ENCODE measurements at regions not wholly inside any gene's neighbourhood (a gene's known extent, or its start where the extent isn't known, plus 50 kb on each side); places are given as distances from the start of the nearest gene placed in this dataset.

- no peak for DNase-seq
Observed at GRCh38 chr21:21605521-21605920, 607.3 kb downstream of the NCAM2 start.

- DNase-seq: no peak
Observed at GRCh38 chr21:21606041-21606440, 607.8 kb downstream of the NCAM2 start.

DNA sequence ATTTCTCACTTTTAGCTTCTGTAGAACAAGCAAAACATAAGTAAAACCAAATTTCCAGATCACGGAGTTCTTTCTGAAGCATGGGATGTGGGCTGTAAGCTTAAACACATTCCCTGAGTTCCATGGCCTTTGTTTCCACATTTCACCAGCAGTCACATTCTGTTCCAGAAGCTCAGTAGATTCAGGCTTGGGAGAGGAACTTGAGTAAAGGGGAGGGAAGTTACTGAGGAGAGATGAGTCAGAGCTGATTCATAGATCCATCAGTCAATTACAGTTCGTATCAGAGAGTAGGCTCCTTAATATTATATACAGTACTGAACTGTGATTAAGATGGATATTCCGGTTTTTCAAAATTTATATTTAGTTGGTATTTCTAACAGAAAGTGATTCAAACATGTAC lies 614.3 kb downstream of the NCAM2 start:
- no peak for DNase-seq

DNA sequence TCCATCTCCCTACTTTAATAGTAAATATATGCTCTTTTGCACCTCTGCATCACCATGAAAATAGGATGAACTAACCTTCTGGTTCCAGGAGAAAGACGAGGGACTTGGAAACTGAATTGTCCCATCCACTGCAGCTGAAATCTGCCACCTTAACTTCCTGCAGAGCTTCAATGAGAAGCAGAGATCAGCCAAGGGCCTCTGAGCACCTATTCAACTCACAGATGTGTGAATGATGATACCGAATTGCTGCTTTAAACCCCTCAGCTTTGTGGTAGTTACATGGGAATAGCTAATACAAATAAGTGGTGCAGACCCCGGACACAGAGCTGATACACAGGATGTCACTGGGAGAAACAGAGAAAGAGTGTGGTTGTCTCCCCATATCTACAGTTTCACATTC lies 616.8 kb downstream of the NCAM2 start:
- DNase-seq: no peak

- no peak for DNase-seq
Observed at GRCh38 chr21:21622460-21623234, 624.4 kb downstream of the NCAM2 start.

GRCh38 chr21:21624674-21625073 lies 626.5 kb downstream of the NCAM2 start:
- no peak for DNase-seq

DNA sequence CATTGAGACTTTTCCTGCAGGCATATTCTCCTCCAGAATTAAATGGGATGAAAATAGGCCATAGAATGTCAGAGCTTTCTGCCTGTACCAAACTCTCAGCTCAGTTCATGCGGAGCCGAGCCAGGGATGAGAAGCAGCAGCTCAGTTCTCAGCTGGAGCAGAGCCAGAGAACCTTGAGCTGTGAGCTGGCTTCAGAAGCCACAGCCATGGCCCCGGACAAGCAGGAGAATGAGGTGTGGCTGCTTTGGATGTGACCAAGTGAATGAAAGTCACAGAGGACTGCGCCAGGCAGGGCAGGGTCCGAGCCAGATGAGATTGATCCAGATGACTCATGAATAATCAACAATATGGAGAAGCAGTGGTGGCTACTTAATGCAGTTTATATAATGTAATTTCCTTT lies 633.8 kb downstream of the NCAM2 start:
- no peak for DNase-seq

DNA sequence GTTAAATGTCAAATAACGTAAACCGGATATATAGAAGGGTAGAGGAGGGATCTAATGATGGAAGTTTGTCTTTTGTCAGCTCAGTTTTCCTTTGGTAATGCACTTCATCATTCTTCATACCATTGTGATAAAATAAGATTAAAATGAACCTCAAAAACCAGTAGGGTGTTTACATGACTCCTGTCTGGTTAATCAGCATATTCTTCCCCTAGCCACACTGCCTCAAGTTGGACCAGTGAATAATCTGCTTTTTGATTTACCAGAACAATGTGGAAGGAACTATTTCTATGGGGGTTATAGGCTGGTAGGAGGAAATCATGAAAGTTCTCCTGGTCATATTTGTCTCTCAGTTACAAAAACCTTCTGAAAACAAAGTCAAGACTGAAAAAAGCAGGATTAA lies 634.7 kb downstream of the NCAM2 start:
- DNase-seq: no peak

GRCh38 chr21:21661741-21662140 lies 663.5 kb downstream of the NCAM2 start:
- DNase-seq: no peak

DNA sequence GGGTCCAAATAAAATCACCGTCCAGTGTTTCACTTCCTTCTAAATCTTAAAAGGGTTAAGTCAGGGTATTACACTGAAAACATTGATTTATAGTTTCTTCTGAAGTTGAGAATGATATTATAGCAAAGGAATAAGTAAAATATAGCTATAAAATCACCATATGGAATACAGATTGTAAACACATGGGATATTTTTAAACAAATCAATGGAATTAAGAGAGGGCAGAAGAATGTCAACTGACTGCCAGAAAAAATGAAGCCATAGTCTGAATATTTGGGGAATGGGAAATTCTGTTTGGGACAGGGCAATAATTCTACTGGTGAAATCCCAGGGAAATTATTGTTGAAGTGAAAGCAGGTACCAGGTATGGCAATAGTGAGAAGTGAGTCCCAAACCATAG lies 664.6 kb downstream of the NCAM2 start:
- no peak for DNase-seq

DNA sequence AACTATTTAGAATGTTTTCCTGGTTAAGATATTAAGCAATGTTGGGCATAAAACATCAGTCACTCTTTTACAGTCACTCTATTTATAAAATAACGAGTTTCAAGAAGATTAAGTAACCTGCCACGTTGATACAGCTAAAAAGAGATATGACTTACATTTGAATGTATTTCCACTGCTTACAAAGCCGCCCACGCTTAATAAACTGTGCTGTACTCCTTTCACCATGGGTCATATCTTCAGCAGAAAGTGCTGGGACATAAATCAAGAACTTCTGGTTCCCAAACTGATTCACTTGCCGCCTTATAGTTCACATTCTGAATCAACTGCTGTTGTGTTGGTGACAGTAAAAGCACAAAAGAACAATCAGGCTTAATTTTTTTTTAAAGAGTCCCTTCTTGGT lies 666.7 kb downstream of the NCAM2 start:
- DNase-seq: no peak

- DNase-seq: no peak
Observed at GRCh38 chr21:21666689-21667088, 668.5 kb downstream of the NCAM2 start.

GRCh38 chr21:21668198-21668597 lies 670.0 kb downstream of the NCAM2 start:
- DNase-seq: no peak

GRCh38 chr21:21673959-21674358 lies 675.8 kb downstream of the NCAM2 start:
- DNase-seq: no peak

DNA sequence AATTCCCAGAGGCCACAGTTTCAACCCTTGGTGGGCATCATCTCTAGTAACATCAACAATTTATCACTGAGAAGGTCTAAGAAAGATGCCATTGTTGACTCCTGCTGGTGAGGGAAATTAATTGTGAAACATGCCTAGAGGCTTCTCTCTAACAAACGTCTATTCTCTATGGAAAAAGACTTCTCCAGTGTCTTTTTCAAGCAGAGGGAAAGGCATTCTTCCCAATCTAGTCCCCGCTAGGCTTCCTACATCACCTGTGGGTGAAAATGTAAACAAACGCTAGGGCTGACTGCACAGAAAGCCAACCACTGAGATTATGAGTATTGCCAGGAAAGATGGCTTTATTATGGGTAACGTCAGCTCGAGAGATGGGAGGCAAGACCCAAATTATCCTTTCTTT lies 677.4 kb downstream of the NCAM2 start:
- DNase-seq: no peak

DNA sequence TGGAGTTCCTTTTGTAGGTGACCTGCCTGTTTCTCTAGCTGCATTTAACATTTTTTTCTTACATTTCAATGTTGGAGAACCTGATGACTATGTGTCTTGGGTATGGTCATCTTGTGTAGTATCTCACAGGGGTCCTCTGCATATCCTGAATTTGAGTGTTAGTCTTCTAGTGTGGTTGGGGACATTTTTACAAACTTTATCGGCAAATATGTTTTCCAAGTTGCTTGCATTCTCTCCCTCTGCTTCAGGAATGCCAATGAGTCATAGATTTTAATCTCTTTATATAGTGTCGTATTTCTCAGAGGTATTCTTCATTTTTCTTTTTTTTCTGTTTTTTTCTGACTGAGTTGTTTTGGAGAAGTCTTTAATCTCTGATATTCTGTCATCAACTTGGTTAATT lies 684.0 kb downstream of the NCAM2 start:
- no peak for DNase-seq

DNA sequence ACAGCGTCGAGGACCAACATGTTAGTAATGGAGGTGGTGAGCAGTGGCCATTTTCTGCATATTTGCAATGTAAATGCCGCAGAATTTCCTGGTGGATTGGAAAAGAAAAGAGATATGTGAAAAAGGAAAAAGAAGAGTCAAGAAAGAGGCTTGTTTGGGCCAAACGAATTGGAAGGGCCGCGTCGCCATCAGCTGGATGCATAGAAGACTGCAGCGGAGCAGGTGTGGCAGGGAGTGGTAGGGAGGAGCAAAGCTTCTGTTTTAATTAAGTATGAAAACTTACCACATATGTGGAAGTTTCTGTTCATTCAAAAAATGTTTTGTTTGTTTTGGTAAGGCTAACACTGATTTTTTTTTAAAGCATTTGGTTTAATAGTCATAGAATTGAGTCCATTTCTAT lies 690.7 kb downstream of the NCAM2 start:
- DNase-seq: no peak

DNA sequence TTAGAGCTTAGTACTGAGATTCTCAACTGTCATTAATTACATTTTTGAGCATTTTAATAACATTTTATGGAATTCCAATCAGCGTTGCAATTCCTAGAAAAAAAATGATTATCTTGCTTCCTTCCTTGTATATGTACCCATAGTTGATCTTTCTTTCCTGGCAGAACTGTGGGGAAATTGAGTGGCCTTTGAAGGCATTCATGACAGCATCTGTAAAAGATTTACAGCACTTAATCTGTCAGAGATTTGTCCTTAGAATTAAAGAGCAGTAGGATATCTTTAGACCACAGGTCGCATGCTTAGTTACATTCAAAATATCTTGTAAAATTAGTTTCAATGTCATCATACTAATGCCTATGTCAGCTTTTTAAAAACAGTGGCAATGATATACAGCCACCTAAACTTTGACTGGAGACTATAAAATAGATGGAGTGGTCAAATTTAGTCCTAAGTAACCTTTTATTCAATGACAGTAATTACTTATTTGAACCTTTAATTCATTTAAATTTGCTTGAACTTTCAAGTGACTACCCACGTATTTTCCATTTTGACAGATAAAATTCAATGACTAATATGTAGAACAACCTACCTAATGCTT lies 692.0 kb downstream of the NCAM2 start:
- no peak for DNase-seq

DNA sequence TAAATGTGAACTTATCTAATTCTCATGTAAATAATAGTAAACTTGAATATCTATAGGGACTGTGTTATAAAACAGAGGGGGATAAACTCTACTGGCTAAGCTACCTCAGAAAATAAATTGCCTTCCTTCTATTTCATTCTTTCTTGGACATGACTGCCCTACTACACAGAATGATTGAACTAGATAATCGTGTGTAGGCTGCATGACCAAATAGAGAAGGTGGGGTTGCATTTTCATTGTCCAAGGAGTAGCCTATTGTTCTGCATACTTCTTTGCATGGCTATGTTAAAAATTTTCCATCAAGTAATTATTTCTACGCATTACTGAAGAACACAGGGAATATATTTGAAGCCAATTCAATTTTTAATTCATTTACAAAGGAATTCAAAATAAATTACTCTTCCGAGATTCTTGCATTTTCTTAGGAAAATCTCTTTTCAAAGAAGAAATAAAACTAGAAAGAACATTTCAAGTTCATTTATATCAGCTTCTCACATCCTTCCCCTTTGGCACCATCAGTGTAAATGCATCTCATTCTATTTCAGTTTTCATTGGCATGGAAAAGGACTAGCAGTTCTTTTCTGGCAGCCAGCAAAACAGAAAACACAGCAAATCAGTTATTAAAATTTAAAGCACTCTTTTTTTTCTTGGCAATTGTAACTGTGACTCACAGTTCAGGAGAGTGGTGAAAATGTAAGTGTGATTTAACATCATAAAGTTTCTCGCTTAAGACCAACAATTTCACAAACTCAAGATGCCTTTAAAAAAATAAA lies 714.7 kb downstream of the NCAM2 start:
- no peak for DNase-seq

GRCh38 chr21:21713651-21714180 lies 715.5 kb downstream of the NCAM2 start:
- no peak for DNase-seq

DNA sequence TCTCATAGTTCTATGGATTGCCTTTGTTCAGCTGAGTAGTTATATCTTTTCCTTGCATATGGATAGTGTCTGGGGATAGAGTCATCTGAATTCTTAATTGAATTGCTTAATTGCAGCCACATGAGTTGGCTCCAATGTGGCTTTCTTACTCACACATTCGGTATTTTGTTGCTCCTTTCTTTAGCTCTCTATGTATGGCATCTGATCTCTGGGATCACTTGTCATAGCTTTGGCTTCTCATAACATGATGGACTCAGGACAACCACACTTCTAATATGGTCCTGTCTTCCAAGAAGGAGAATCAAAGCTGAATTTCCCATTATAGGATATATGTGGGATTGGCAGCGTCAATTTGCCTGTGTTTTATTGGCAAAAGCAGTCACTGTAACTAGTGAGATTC lies 716.2 kb downstream of the NCAM2 start:
- DNase-seq: no peak

GRCh38 chr21:21715266-21715969 lies 717.2 kb downstream of the NCAM2 start:
- no peak for DNase-seq

DNA sequence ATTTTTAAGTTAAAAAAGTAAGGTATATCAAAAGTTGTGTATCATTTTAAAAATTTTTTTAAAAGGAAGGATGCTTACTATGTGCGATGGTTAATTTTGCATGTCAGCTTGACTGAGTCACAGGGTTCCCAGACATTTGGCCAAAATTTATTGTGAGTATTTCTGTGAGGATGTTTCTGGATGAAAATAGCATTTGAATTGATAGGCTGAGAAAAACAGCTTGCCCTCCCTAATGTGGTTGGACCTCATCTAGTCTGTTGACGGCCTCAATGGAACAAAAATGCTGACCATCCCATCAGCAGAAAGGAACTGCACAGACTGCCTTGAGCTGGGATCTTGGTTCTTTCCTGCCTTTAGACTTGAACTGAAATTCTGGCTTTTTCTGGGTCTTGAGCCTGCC lies 724.5 kb downstream of the NCAM2 start:
- DNase-seq: no peak
